WTC11 (cell line): ENCODE measurements at regions not wholly inside any gene's neighbourhood (a gene's known extent, or its start where the extent isn't known, plus 50 kb on each side); places are given as distances from the start of the nearest gene placed in this dataset.

Experiments
- ATAC-seq: fragments of 200-7000 bp; cut with Tn5 transposase; 2 replicates; pipeline ENCODE4 v1.10.0; 2021; ENCODE audit warnings: mild to moderate bottlenecking, moderate library complexity
- CTCF ChIA-PET: fragments of 300-600 bp; sonication (Branson Sonifier 250); formaldehyde crosslinking; loops from one replicate; lab custom pipeline; 2021; ENCODE audit warnings: antibody characterized with exemption; lab: Charles Lee
- POLR2A ChIA-PET: fragments of 350-600 bp; sonication (Branson Sonifier 250); formaldehyde crosslinking; loops from one replicate; lab custom pipeline; 2021; ENCODE audit warnings: antibody characterized with exemption; lab: Charles Lee
- DNase-seq: peaks from one replicate; pipeline ENCODE4 v3.0.0; 2021; ENCODE audit warnings: low spot score
- H3K27ac Mint-ChIP-seq: 2 replicates; pipeline ENCODE4 v1.8.0; 2021; ENCODE audit warnings: mixed read lengths
- H3K27me3 Mint-ChIP-seq: 2 replicates; pipeline ENCODE4 v1.8.0; 2021; ENCODE audit warnings: low read depth, mild to moderate bottlenecking, moderate library complexity, mixed read lengths
- H3K36me3 Mint-ChIP-seq: 2 replicates; pipeline ENCODE4 v1.8.0; 2021; ENCODE audit warnings: mixed read lengths
- H3K4me1 Mint-ChIP-seq: 2 replicates; pipeline ENCODE4 v1.8.0; 2022; ENCODE audit warnings: mixed read lengths
- H3K4me3 Mint-ChIP-seq: 2 replicates; pipeline ENCODE4 v1.8.0; 2021; ENCODE audit warnings: mild to moderate bottlenecking, moderate library complexity, mixed read lengths
- H3K9me3 Mint-ChIP-seq: 2 replicates; pipeline ENCODE4 v1.8.0; 2021; ENCODE audit warnings: mixed read lengths
- FOXK1 ChIP-seq: sonication (generic); formaldehyde crosslinking; IDR thresholded peaks from 2 replicates; pipeline ENCODE4 v1.8.0; 2022; ENCODE audit warnings: mild to moderate bottlenecking, moderate library complexity, missing genetic modification reagents
- MYBL2 ChIP-seq: sonication (generic); formaldehyde crosslinking; IDR thresholded peaks from 2 replicates; pipeline ENCODE4 v1.8.1; 2023; ENCODE audit warnings: mild to moderate bottlenecking, moderate library complexity, missing genetic modification reagents
- NR1H2 ChIP-seq: sonication (generic); formaldehyde crosslinking; IDR thresholded peaks from 2 replicates; pipeline ENCODE4 v1.9.0; 2021; ENCODE audit warnings: mild to moderate bottlenecking, moderate library complexity, missing genetic modification reagents
- RORB ChIP-seq: fragments of 250-450 bp; sonication (Bioruptor Pico); IDR thresholded peaks from 2 replicates; pipeline ENCODE4 v1.9.0; 2021; ENCODE audit warnings: mild to moderate bottlenecking
- ZNF121 ChIP-seq: sonication (generic); formaldehyde crosslinking; IDR thresholded peaks from 2 replicates; pipeline ENCODE4 v1.8.0; 2023; ENCODE audit warnings: missing genetic modification reagents
- ZNF232 ChIP-seq: sonication (generic); formaldehyde crosslinking; IDR thresholded peaks from 2 replicates; pipeline ENCODE4 v1.8.0; 2022; ENCODE audit warnings: mild to moderate bottlenecking, missing genetic modification reagents
- ZNF671 ChIP-seq: fragments of 250-450 bp; sonication (Bioruptor Pico); IDR thresholded peaks from 2 replicates; pipeline ENCODE4 v1.8.0; 2021; ENCODE audit warnings: mild to moderate bottlenecking
- TF ChIP-seq, protein P1 (sequence below): fragments of 250-450 bp; sonication (Bioruptor Pico); IDR thresholded peaks from 2 replicates; pipeline ENCODE4 v1.8.0; 2021; ENCODE audit warnings: mild to moderate bottlenecking
- TF ChIP-seq, protein P2 (sequence below): sonication (generic); formaldehyde crosslinking; IDR thresholded peaks from 2 replicates; pipeline ENCODE4 v1.8.0; 2022; ENCODE audit warnings: mild to moderate bottlenecking, missing genetic modification reagents
- TF ChIP-seq, protein P3 (sequence below): sonication (generic); formaldehyde crosslinking; conservative IDR thresholded peaks from 2 replicates; pipeline ENCODE4 v1.8.1; 2023; ENCODE audit warnings: mild to moderate bottlenecking, low read depth, missing genetic modification reagents, moderate library complexity
- TF ChIP-seq, protein P4 (sequence below): sonication (generic); formaldehyde crosslinking; IDR thresholded peaks from 2 replicates; pipeline ENCODE4 v1.8.0; 2022; ENCODE audit warnings: missing genetic modification reagents
- TF ChIP-seq, protein P5 (sequence below): fragments of 250-450 bp; sonication (Bioruptor Pico); IDR thresholded peaks from 2 replicates; pipeline ENCODE4 v1.9.0; 2021; ENCODE audit warnings: mild to moderate bottlenecking
- TF ChIP-seq, protein P6 (sequence below): fragments of 200-600 bp; IDR thresholded peaks from 2 replicates; pipeline ENCODE4 v1.8.0; 2022; ENCODE audit warnings: antibody characterized with exemption

DNA sequence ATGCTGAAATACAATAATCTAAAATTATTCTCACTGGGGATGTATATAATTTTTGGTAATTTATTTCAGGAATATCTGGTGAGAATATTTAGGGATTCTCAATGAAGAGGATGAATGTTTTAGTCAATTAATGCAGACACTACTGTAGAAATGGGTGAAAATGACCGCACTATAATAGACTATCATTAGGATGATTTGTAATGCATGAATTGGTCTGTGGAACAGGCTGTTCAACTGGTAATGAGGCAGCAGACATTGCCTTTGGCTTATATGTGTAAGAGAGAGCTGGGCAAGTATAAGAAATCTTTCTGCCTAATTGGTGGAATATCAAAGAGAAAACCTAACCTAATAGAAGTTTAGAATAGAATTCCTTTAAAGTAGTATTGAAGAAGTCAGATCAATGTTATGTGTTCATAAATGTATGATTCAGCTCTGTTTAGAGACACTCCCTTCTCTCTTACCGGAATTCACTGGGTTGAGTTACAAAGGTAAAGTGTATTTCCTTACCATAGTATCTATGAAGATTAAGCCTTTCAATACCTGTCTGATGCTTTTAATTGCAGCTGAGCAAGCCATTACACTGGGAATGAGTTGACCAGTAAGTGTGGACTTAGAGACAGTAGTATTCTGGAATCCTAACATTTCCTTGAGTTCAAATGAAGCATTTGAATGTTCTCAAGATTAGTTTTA is 274.5 kb downstream of the S1PR1 start (continued):
- TF ChIP-seq, protein P1, sequence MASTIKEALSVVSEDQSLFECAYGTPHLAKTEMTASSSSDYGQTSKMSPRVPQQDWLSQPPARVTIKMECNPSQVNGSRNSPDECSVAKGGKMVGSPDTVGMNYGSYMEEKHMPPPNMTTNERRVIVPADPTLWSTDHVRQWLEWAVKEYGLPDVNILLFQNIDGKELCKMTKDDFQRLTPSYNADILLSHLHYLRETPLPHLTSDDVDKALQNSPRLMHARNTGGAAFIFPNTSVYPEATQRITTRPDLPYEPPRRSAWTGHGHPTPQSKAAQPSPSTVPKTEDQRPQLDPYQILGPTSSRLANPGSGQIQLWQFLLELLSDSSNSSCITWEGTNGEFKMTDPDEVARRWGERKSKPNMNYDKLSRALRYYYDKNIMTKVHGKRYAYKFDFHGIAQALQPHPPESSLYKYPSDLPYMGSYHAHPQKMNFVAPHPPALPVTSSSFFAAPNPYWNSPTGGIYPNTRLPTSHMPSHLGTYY (CRISPR knock-in tag) = no peak
- TF ChIP-seq, protein P2, sequence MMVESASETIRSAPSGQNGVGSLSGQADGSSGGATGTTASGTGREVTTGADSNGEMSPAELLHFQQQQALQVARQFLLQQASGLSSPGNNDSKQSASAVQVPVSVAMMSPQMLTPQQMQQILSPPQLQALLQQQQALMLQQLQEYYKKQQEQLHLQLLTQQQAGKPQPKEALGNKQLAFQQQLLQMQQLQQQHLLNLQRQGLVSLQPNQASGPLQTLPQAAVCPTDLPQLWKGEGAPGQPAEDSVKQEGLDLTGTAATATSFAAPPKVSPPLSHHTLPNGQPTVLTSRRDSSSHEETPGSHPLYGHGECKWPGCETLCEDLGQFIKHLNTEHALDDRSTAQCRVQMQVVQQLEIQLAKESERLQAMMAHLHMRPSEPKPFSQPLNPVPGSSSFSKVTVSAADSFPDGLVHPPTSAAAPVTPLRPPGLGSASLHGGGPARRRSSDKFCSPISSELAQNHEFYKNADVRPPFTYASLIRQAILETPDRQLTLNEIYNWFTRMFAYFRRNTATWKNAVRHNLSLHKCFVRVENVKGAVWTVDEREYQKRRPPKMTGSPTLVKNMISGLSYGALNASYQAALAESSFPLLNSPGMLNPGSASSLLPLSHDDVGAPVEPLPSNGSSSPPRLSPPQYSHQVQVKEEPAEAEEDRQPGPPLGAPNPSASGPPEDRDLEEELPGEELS (CRISPR knock-in tag) = no peak
- TF ChIP-seq, protein P3, sequence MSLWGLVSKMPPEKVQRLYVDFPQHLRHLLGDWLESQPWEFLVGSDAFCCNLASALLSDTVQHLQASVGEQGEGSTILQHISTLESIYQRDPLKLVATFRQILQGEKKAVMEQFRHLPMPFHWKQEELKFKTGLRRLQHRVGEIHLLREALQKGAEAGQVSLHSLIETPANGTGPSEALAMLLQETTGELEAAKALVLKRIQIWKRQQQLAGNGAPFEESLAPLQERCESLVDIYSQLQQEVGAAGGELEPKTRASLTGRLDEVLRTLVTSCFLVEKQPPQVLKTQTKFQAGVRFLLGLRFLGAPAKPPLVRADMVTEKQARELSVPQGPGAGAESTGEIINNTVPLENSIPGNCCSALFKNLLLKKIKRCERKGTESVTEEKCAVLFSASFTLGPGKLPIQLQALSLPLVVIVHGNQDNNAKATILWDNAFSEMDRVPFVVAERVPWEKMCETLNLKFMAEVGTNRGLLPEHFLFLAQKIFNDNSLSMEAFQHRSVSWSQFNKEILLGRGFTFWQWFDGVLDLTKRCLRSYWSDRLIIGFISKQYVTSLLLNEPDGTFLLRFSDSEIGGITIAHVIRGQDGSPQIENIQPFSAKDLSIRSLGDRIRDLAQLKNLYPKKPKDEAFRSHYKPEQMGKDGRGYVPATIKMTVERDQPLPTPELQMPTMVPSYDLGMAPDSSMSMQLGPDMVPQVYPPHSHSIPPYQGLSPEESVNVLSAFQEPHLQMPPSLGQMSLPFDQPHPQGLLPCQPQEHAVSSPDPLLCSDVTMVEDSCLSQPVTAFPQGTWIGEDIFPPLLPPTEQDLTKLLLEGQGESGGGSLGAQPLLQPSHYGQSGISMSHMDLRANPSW (CRISPR knock-in tag) = no peak
- TF ChIP-seq, protein P4, sequence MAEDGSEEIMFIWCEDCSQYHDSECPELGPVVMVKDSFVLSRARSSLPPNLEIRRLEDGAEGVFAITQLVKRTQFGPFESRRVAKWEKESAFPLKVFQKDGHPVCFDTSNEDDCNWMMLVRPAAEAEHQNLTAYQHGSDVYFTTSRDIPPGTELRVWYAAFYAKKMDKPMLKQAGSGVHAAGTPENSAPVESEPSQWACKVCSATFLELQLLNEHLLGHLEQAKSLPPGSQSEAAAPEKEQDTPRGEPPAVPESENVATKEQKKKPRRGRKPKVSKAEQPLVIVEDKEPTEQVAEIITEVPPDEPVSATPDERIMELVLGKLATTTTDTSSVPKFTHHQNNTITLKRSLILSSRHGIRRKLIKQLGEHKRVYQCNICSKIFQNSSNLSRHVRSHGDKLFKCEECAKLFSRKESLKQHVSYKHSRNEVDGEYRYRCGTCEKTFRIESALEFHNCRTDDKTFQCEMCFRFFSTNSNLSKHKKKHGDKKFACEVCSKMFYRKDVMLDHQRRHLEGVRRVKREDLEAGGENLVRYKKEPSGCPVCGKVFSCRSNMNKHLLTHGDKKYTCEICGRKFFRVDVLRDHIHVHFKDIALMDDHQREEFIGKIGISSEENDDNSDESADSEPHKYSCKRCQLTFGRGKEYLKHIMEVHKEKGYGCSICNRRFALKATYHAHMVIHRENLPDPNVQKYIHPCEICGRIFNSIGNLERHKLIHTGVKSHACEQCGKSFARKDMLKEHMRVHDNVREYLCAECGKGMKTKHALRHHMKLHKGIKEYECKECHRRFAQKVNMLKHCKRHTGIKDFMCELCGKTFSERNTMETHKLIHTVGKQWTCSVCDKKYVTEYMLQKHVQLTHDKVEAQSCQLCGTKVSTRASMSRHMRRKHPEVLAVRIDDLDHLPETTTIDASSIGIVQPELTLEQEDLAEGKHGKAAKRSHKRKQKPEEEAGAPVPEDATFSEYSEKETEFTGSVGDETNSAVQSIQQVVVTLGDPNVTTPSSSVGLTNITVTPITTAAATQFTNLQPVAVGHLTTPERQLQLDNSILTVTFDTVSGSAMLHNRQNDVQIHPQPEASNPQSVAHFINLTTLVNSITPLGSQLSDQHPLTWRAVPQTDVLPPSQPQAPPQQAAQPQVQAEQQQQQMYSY = no peak
- no peak for TF ChIP-seq ZNF671 (CRISPR knock-in tag)
- no peak for TF ChIP-seq MYBL2 (CRISPR knock-in tag)

DNA sequence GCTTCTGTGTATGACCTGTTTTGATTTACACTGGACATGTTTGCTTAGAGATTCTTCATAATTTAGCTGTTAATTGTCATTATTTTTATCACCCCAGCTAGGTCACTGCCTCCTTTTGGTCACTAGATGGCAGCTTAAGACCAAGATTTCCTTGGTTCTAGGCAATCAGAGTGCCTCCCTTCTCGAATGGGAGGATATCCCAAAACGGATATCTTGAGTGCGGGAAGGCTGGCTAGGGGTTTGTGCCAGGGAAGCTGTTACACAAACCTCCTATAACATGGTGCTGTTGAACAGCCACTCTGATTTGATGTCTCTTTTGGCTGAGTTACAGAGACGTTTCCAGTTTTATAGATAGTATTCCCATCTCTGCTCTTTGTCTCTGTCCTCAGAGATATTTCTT is 283.5 kb downstream of the S1PR1 start:
- TF ChIP-seq FOXK1 (CRISPR knock-in tag) (no peak), NR1H2 (CRISPR knock-in tag) (no peak), ZNF121 (CRISPR knock-in tag) (no peak), RORB (CRISPR knock-in tag) (no peak), ZNF232 (CRISPR knock-in tag) (no peak)
- TF ChIP-seq, protein P5, sequence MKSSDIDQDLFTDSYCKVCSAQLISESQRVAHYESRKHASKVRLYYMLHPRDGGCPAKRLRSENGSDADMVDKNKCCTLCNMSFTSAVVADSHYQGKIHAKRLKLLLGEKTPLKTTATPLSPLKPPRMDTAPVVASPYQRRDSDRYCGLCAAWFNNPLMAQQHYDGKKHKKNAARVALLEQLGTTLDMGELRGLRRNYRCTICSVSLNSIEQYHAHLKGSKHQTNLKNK = no peak
- TF ChIP-seq, protein P6, sequence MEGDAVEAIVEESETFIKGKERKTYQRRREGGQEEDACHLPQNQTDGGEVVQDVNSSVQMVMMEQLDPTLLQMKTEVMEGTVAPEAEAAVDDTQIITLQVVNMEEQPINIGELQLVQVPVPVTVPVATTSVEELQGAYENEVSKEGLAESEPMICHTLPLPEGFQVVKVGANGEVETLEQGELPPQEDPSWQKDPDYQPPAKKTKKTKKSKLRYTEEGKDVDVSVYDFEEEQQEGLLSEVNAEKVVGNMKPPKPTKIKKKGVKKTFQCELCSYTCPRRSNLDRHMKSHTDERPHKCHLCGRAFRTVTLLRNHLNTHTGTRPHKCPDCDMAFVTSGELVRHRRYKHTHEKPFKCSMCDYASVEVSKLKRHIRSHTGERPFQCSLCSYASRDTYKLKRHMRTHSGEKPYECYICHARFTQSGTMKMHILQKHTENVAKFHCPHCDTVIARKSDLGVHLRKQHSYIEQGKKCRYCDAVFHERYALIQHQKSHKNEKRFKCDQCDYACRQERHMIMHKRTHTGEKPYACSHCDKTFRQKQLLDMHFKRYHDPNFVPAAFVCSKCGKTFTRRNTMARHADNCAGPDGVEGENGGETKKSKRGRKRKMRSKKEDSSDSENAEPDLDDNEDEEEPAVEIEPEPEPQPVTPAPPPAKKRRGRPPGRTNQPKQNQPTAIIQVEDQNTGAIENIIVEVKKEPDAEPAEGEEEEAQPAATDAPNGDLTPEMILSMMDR = peak; percentile 60; the same call in 1 of the 2 replicates
- TF ChIP-seq, protein P3 (CRISPR knock-in tag) = no peak
- ChIA-PET POLR2A (interaction anchor here (0.5 kb wide), 1 partner anchor 20 kb away, joined by 4 read pairs; no protein-coding TSS in a partner anchor), CTCF (interaction anchor here (0.6 to 2.1 kb wide), 15 partner anchors 10 to 914 kb away, joined by 3 to 13 read pairs (median 3); partner anchors contain the start of gene OLFM3)
- Mint-ChIP-seq H3K36me3 (no peaks in the 10 kb centered on the region), H3K27ac (no peak overlapping the region), H3K4me1 (no peaks in the 10 kb centered on the region; the same call in 1 of the 2 replicates), H3K4me3 (no peak overlapping the region), H3K9me3 (peaks cover 22% of the 10 kb centered on the region), H3K27me3 (no peaks in the 10 kb centered on the region; the same call in 1 of the 2 replicates)
- DNase-seq = peak; percentile 39
- peak; percentile 99 for ATAC-seq
